AG04449 (cell line): ENCODE measurements at regions not wholly inside any gene's neighbourhood (a gene's known extent, or its start where the extent isn't known, plus 50 kb on each side); places are given as distances from the start of the nearest gene placed in this dataset.
A peak's percentile ranks its signal among the peaks of the same experiment; 100 is the strongest.

Experiments used
- CTCF ChIA-PET: fragments of 350-600 bp; formaldehyde crosslinking; extraction: SDS; loops from one replicate; lab custom pipeline; 2021; ENCODE audit warnings: antibody characterized with exemption; lab: Yijun Ruan, JAX
- POLR2A ChIA-PET: fragments of 400-600, 350-600 bp; formaldehyde crosslinking; extraction: SDS; loops from one replicate; lab custom pipeline; 2020; ENCODE audit warnings: antibody characterized with exemption, inconsistent platforms; lab: Yijun Ruan, JAX
- DNase-seq: peaks from one replicate; pipeline ENCODE4 v3.0.0-alpha.2; 2010; ENCODE audit warnings: low read depth, low spot score
- H3K4me3 ChIP-seq: 2 replicates; pipeline ENCODE4 v1.5.1; 2011; ENCODE audit warnings: low read depth, mild to moderate bottlenecking, control low read depth, low read length
- CTCF ChIP-seq: IDR thresholded peaks from one replicate; pipeline ENCODE4 v1.5.1; 2011; ENCODE audit warnings: mild to moderate bottlenecking, moderate library complexity, low read length, control low read depth, inconsistent platforms; ENCODE audit not compliant: insufficient read depth; ENCODE audit errors: missing control alignments

GRCh38 chr3:152558386-152558785, 276.5 kb upstream of the P2RY1 start:
- H3K4me3 ChIP-seq = no peak overlapping the region
- ChIA-PET POLR2A (no interaction called here), CTCF (no interaction called here)
- no peak for TF ChIP-seq CTCF
- no peak for DNase-seq

GRCh38 chr3:152559246-152559645, 275.7 kb upstream of the P2RY1 start:
- H3K4me3 ChIP-seq = no peak overlapping the region
- ChIA-PET CTCF (no interaction called here), POLR2A (no interaction called here)
- no peak for DNase-seq
- no peak for TF ChIP-seq CTCF

- H3K4me3 ChIP-seq = no peak overlapping the region
- no peak for TF ChIP-seq CTCF
- no peak for DNase-seq
- ChIA-PET CTCF (interaction anchor here (0.8 to 1.6 kb wide), 2 partner anchors 10 to 40 kb away, joined by 3 to 8 read pairs; no protein-coding TSS in a partner anchor), POLR2A (no interaction called here)
Measured at GRCh38 chr3:152564459-152564858, 270.5 kb upstream of the P2RY1 start.

GRCh38 chr3:152574461-152575079, 260.4 kb upstream of the P2RY1 start:
- no peak for DNase-seq
- H3K4me3 ChIP-seq = no peak overlapping the region
- POLR2A ChIA-PET = no interaction called here
- peak; percentile 61 for TF ChIP-seq CTCF
- CTCF ChIA-PET = interaction anchor here (0.7 to 3.0 kb wide), 21 partner anchors 9 to 1281 kb away, joined by 3 to 14 read pairs (median 4); no protein-coding TSS in a partner anchor

- no peak for DNase-seq
- CTCF ChIA-PET = no interaction called here
- H3K4me3 ChIP-seq = no peak overlapping the region
- TF ChIP-seq CTCF = no peak
- POLR2A ChIA-PET = no interaction called here
Measured at GRCh38 chr3:152578769-152579168, 256.2 kb upstream of the P2RY1 start.

GRCh38 chr3:152581951-152582350, 253.0 kb upstream of the P2RY1 start:
- ChIA-PET POLR2A (no interaction called here), CTCF (no interaction called here)
- TF ChIP-seq CTCF = no peak
- DNase-seq = no peak
- H3K4me3 ChIP-seq = no peak overlapping the region
